Esophagus mucosa (tissue), 1 donor: ENCODE measurements at regions not wholly inside any gene's neighbourhood (a gene's known extent, or its start where the extent isn't known, plus 50 kb on each side); places are given as distances from the start of the nearest gene placed in this dataset.
"Not testable (repeated sequence)": the region's sequence is repeated elsewhere in the genome, so short reads cannot be mapped to it uniquely, and the experiment has no call there.

Experiments used
- ATAC-seq: fragments of 200-7000 bp; cut with Tn5 transposase; one replicate; pipeline ENCODE4 v1.9.1; 2020
- donor health status: DM: yes; HTN: yes; CAD: no.

DNA sequence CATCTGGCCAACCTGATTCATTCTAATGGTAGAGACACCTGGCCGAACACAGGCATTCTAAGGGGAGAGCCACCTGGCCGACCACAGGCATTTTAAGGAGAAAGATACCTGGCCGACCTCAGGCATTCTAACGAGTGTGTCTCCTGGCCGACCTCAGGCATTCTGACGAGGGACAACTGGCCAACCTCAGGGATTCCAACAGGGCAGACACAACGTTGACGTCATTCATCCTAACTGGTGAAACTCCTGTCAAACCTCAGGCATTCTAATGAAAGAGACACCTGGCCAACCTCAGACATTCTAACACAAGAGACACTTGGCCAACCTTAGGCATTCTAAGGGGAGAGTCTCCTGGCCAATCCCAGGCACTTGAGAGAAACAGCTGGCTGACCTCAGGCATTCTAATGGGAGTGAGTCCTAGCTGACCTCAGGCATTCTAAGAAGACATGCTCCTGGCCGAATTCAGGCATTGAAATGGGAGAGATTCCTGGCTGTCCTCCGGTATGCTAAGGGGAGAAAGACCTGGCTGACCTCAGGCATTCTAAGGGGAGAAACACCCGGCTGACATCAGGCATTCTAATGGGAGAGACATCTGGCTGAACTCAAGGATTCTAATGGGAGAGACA lies 1352.5 kb downstream of the UQCRFS1 start:
- no peak for ATAC-seq

DNA sequence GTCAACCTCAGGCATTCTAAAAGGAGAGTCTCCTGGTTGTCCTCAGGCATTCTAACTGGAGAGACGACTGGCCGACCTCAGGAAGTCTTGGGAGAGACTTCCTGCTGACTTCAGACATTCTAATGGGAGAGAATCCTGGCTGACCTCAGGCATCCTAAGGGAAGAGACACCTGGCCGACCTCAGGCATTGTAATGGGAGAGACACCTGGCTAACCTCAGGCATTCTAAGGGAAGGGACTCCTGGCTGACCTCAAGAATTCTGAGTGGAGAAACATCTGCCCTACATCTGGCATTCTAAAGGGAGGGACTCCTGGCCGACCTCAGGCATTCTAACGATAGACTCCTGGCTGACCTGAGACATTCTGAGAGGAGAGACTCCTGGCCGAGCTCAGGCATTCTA lies 1353.3 kb downstream of the UQCRFS1 start:
- no peak for ATAC-seq

- no peak for ATAC-seq
Measured at GRCh38 chr19:27858981-27859581, 1353.9 kb downstream of the UQCRFS1 start.

DNA sequence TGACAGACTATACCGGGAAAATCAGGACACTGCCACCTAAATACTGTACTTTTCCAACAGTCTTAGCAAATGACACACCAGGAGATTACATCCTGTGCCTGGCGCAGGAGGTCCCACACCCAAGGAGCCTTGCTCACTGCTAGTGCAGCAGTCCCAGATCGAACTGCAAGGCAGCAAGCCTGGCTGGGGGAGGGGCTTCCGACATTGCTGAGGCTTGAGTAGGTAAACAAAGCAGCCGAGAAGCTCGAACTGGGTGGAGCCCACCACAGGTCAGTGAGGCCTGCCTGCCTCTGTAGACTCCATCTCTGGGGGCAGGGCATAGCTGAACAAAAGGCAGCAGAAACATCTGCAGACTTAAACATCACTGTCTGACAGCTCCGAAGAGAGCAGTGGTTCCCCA lies 1360.0 kb downstream of the UQCRFS1 start:
- ATAC-seq, result not testable (repeated sequence)

- no peak for ATAC-seq
Measured at GRCh38 chr19:27851543-27852060, 1361.3 kb downstream of the UQCRFS1 start.

DNA sequence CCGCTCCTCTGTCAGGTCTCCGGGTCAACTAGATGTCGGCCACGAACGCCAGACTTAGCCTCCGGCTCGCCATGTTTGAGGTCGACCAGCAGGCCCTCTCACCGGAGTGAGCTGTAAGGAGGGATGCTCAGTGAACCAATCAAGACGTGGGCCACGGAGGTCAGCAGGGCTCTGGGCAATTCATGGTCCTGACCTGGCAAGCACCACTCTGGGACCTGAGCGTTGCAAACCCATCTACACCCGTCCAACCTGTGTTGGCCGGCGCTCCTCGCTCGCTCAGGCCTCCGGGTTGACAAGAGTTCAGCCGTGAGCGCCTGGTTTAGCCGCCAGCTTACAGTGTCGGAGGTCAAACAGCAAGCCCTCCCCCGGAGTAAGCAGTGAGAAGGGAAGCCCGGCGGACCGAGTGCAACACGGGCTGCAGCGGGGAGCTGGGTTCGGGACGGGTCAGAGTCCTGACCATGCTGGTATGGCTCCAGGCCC lies 1361.9 kb downstream of the UQCRFS1 start:
- peak; percentile 10 for ATAC-seq

DNA sequence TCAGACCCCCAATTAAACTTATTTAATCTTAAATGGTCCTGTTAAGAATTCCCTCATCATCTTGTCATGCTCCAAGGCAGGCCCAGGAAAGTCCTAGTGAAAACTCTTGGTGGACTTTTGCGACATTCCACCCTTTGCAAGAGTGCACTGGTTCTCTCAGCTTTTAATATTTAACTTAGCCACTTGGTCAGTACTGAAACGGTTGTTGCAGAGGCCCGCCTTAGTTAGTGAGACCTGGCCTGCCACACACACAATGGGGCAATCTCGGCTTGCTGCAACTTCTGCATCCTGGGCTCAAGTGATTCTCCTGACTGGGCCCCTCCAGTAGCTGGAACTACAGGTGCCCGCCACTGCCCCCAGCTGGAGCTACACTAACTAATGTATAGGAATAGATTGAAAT lies 1366.0 kb downstream of the UQCRFS1 start:
- no peak for ATAC-seq

DNA sequence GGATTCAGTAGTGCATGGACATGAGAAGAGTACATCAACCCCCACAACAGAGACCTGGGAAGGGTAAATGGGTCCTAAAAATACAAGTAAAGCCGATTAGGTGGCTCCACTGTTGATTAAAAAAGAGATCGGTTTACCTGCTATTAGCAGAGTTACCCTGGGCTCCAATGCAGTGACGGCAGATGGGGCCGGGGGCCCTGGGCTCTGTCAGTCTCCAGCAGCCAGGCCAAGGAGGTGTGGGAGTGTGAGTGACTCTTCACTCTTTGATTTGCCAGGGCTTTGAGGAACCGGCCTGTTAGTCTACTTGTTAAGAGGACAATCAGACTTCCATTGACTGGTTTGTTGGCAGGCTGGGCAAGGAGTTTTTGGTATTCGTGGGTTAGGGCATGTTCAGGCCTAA lies 1368.7 kb downstream of the UQCRFS1 start:
- ATAC-seq, result no peak

GRCh38 chr19:27843861-27844260 lies 1369.1 kb downstream of the UQCRFS1 start:
- no peak for ATAC-seq

DNA sequence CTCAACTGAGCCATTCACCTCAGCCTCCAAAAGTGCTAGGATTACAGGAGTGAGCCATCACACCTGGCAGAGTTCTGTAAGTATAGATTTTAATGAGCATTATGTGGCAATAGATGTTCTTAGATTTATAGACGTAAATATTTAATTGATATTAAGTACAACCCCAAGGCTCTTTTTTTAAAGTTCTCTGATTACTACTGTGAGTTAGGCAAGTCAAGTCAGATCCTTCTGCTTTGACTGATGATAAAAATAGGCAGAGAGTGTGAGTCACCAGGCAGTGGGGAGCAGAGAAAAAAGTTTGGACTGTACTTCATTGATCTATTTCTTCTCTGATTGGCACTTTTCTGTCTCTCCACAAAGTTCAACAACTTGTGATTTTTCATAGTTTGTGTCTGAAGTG lies 1379.9 kb downstream of the UQCRFS1 start:
- peak; percentile 50 for ATAC-seq

DNA sequence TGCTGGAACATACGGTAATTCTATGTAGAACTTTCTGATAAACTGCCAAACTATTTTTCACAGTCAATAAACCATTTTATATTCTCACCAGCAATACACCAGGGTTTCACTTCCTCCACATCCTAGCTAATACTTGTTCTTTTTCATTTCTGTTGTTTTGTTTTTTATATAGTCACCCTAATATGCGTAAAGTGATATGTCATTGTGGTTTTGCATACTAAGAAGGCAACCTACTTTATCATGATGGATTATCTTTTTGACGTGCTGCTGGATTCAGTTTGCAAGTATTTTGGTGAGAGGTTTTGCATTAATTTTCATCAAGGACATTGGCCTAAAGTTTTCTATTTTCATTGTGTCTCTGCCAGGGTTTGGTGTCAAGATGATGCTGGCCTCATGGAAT lies 1384.1 kb downstream of the UQCRFS1 start:
- no peak for ATAC-seq

DNA sequence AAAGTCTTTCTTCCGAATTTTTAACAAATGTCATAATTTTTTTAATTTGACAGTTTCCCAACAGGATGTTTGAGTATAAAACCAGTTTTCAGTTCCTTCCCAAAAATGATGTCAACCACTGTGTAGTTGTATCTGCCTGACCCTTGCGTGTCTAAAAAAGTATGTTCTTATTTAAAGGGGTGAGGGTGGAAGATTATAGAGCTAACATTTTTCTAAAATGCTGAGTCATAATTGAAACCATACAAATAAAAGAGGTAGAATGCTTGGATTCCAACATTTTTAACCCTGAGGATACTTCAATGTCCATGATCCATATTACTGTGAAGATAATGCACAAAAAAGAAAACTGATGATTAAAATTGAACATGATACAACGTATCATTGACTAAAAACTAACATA lies 1388.8 kb downstream of the UQCRFS1 start:
- ATAC-seq, result no peak

GRCh38 chr19:27822336-27822735 lies 1390.6 kb downstream of the UQCRFS1 start:
- no peak for ATAC-seq

- no peak for ATAC-seq
Measured at GRCh38 chr19:27821418-27822018, 1391.4 kb downstream of the UQCRFS1 start.

DNA sequence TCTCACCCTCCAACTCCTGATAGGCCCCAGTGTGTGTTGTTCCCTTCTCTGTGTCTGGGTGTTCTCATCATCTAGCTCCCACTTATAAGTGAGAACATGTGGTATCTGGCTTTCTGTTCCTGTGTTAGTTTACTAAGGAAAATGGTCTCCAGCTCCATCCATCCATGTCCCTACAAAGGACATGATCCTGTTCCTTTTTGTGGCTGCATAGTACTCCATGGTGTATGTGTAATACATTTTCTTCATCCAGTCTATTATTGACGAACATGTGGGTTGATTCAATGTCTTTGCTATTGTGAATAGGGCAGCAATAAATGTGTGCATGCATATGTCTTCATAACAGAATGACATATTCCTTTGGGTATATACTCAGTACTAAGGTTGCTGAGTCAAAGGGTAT lies 1397.0 kb downstream of the UQCRFS1 start:
- ATAC-seq, result no peak

- ATAC-seq, result not testable (repeated sequence)
Measured at GRCh38 chr19:27814834-27815233, 1398.1 kb downstream of the UQCRFS1 start.

DNA sequence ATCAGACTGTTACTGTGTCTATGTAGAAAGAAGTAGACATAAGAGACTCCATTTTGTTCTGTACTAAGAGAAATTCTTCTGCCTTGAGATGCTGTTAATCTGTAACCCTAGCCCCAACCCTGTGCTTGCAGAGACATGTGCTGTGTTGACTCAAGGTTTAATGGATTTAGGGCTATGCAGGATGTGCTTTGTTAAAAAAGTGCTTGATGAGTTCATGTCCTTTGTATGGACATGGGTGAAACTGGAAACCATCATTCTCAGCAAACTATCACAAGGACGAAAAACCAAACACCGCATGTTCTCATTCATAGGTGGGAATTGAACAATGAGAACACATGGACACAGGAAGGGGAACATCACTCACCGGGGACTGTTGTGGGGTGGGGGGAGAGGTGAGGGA lies 1398.7 kb downstream of the UQCRFS1 start:
- ATAC-seq, result peak; percentile 58

DNA sequence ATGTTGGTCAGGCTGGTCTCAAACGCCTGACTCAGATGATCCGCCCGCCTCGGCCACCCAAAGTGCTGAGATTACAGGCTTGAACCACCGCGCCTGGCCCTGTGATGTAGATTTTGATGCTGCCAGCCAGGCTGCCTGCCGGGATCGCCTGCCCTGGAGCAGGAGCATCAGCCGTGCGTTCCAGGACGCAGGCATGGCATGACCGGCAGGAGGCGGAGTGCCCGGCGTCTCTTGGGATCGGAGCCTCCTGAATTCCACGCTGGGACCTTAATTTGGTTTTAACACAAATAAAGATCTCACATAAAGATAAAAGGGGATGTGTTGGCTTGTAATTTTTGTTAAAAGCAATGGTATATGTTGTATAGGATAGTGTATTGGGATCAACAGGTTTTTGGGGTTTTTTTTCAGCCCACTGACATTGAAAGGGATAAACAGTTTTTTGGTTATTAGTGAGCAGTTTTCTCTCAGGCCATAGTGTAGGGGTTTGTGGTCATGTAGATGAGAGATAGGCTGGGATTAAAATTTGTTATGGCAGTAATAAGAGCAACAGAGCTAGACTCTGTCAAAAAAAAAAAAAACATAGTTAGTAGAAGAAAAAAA lies 1406.4 kb downstream of the UQCRFS1 start:
- no peak for ATAC-seq

- ATAC-seq, result no peak
Measured at GRCh38 chr19:27805848-27806247, 1407.1 kb downstream of the UQCRFS1 start.

DNA sequence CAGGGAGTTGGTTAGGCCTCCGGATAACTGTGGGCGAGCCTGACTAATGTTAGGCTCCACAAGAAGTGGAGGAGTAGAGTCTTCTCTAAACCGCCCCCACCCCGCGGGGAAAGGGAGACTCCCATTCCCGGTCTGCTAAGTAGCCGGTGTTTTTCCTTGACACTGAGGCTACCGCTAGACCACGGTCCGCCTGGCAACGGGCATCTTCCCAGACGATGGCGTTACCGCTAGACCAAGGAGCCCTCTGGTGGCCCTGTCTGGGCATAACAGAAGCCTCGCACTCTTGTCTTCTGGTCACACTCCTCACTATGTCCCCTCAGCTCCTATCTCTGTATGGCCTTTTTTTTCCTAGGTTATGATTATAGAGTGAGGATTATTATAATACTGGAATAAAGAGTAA lies 1410.7 kb downstream of the UQCRFS1 start:
- ATAC-seq, result not testable (repeated sequence)

DNA sequence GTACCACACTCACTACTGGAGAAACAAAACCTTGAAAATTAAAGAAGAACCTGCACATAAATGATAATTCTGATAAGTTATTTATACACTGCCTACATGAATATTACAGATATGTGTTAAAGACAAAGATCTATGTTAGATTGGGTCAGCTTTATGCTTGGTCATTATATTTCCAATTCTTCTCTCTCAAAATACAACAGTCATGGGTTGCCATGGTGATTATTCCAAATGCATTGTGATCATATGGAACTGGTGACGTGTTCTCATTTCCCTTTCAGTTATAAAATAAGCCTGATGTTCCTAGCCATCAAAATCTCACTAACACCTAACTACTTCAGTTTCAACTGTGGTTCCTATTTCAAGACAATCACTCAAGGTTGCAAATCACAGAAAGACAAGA lies 1416.4 kb downstream of the UQCRFS1 start:
- ATAC-seq, result no peak

GRCh38 chr19:27796073-27796472 lies 1416.9 kb downstream of the UQCRFS1 start:
- no peak for ATAC-seq

DNA sequence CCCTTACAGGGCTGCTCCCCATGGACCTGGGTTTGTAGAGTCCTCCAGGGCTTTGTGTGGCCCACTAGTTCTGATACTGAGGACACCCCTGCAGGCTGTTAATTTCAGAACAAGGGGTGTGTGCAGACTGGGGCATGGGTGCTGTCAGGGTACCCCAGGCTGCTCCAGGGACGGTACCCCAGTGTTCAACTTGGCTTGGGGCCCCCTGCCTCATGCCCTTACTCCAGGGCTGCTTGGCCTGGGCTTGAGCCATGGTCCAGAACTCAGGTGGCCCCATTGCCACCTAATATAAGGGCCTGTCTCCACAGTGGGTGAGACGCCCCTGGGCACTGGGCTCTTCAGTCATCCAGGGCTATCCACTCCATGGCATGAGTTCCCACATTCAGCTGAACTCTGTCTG lies 1417.6 kb downstream of the UQCRFS1 start:
- ATAC-seq, result no peak
